ENCODE measurements at regions not wholly inside any gene's neighbourhood (a gene's known extent, or its start where the extent isn't known, plus 50 kb on each side); places are given as distances from the start of the nearest gene placed in this dataset.

DNA sequence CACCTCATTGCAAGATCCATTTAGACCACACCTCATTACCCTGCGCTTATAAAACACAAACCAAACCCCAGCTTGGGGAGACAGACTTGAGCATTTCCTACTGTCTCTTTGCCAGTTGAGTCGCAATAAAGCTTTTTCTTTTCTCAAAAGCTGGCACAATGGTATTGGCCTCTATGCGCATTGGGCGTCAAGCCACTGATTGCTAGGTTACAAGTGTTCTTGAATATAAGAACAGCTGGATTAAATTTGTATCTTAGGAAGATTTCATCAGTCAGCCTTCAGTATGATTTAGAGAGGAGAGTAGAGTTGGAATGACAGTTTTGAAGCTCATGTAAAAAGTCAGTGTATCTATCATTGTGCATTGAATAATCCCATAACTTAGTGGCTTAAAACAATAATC lies 84.9 kb upstream of the RAB4A start:
- no peak for TF ChIP-seq POLR2AphosphoS5 (IDR thresholded peaks at IDR 0.05)
- TF ChIP-seq, protein P1, sequence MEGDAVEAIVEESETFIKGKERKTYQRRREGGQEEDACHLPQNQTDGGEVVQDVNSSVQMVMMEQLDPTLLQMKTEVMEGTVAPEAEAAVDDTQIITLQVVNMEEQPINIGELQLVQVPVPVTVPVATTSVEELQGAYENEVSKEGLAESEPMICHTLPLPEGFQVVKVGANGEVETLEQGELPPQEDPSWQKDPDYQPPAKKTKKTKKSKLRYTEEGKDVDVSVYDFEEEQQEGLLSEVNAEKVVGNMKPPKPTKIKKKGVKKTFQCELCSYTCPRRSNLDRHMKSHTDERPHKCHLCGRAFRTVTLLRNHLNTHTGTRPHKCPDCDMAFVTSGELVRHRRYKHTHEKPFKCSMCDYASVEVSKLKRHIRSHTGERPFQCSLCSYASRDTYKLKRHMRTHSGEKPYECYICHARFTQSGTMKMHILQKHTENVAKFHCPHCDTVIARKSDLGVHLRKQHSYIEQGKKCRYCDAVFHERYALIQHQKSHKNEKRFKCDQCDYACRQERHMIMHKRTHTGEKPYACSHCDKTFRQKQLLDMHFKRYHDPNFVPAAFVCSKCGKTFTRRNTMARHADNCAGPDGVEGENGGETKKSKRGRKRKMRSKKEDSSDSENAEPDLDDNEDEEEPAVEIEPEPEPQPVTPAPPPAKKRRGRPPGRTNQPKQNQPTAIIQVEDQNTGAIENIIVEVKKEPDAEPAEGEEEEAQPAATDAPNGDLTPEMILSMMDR (IDR thresholded peaks at IDR 0.05), result no peak

All from sigmoid colon (tissue), 4 donors.